SK-N-SH (cell line): ENCODE measurements at regions not wholly inside any gene's neighbourhood (a gene's known extent, or its start where the extent isn't known, plus 50 kb on each side); places are given as distances from the start of the nearest gene placed in this dataset.

Experiments
- CTCF ChIA-PET: fragments of 300-600, 350-600 bp; formaldehyde crosslinking; extraction: SDS; loops from one replicate; lab custom pipeline; 2021; lab: Yijun Ruan, JAX
- POLR2A ChIA-PET: fragments of 350-600 bp; sonication (Branson Sonifier 250); formaldehyde crosslinking; extraction: SDS; loops from one replicate; lab custom pipeline; 2020; ENCODE audit warnings: antibody characterized with exemption, inconsistent platforms; lab: Yijun Ruan, JAX
- DNase-seq: peaks from one replicate; pipeline ENCODE4 v3.0.0; 2012
- H2AFZ ChIP-seq: fragments of 200-600 bp; sonication (generic); 2 replicates; pipeline ENCODE4 v1.8.1; 2016; ENCODE audit warnings: antibody characterized with exemption, mild to moderate bottlenecking, low read depth
- H3F3A ChIP-seq: fragments of 200-600 bp; sonication (generic); replicated peaks from 2 replicates; pipeline ENCODE3; 2016; ENCODE audit warnings: antibody characterized with exemption, mild to moderate bottlenecking; ENCODE audit not compliant: insufficient read depth
- H3K27ac ChIP-seq, 2 experiments: fragments of 200-500 bp in 1 of 2; fragments of 200-600 bp in 1 of 2; sonication (Bioruptor generic) in 1 of 2; sonication (generic), shearing (Covaris generic) in 1 of 2; 2 replicates each; pipeline versions ENCODE4 v1.5.1 to v1.6.1; 2014 to 2016; ENCODE audit warnings: low read depth in 2 of 2, inconsistent platforms in 1 of 2, low read length in 1 of 2, mild to moderate bottlenecking in 1 of 2, mixed read lengths in 1 of 2
- H3K27me3 ChIP-seq: fragments of 200-600 bp; sonication (generic), shearing (Covaris generic); 2 replicates; pipeline ENCODE4 v1.6.1; 2016; ENCODE audit warnings: mixed run types; ENCODE audit not compliant: insufficient read depth
- H3K36me3 ChIP-seq, 2 experiments: fragments of 200-500 bp in 1 of 2; fragments of 200-600 bp in 1 of 2; sonication (Bioruptor generic) in 1 of 2; sonication (generic) in 1 of 2; replicated peaks in 1 of 2; 2 replicates each; pipeline versions ENCODE3 to v1.5.1; 2014 to 2016; ENCODE audit warnings: low read length in 1 of 2, mild to moderate bottlenecking in 1 of 2; ENCODE audit not compliant: insufficient read depth in 2 of 2, control insufficient read depth in 1 of 2
- H3K4me1 ChIP-seq, 2 experiments: fragments of 200-500 bp in 1 of 2; fragments of 200-600 bp in 1 of 2; sonication (Bioruptor generic) in 1 of 2; sonication (generic), shearing (Covaris generic) in 1 of 2; 2 replicates each; pipeline versions ENCODE4 v1.5.1 to v1.6.1; 2014 to 2016; ENCODE audit warnings: low read depth in 1 of 2, low read length in 1 of 2, mixed run types in 1 of 2; ENCODE audit not compliant: insufficient read depth in 2 of 2, control insufficient read depth in 1 of 2
- H3K4me2 ChIP-seq: fragments of 200-600 bp; sonication (generic), shearing (Covaris generic); 2 replicates; pipeline ENCODE4 v1.6.1; 2017; ENCODE audit warnings: mixed run types
- H3K4me3 ChIP-seq, 2 experiments: fragments of 200-500 bp in 1 of 2; fragments of 200-600 bp in 1 of 2; sonication (Bioruptor generic) in 1 of 2; sonication (generic), shearing (Covaris generic) in 1 of 2; 2 replicates each; pipeline versions ENCODE4 v1.5.1 to v1.8.1; 2014 to 2016; ENCODE audit warnings: low read depth in 2 of 2, inconsistent platforms in 1 of 2, low read length in 1 of 2, mild to moderate bottlenecking in 1 of 2, mixed read lengths in 1 of 2, moderate library complexity in 1 of 2
- H3K79me2 ChIP-seq: fragments of 200-600 bp; sonication (generic); 2 replicates; pipeline ENCODE4 v1.8.1; 2017; ENCODE audit warnings: mild to moderate bottlenecking; ENCODE audit not compliant: insufficient read depth
- H3K9ac ChIP-seq: fragments of 200-600 bp; sonication (generic); 2 replicates; pipeline ENCODE4 v1.6.1; 2017; ENCODE audit warnings: mixed run types
- H3K9me2 ChIP-seq: fragments of 200-600 bp; sonication (generic); 2 replicates; pipeline ENCODE4 v1.6.1; 2017; ENCODE audit warnings: mixed run types
- H3K9me3 ChIP-seq: fragments of 200-600 bp; sonication (generic); 2 replicates; pipeline ENCODE4 v1.6.1; 2017; ENCODE audit warnings: mixed run types, mild to moderate bottlenecking, moderate library complexity
- H4K20me1 ChIP-seq: fragments of 200-600 bp; sonication (generic); 2 replicates; pipeline ENCODE4 v1.6.1; 2017; ENCODE audit warnings: mild to moderate bottlenecking, mixed run types; ENCODE audit not compliant: insufficient read depth
- CHD2 ChIP-seq: fragments of 150-350 bp; IDR thresholded peaks from 2 replicates; pipeline ENCODE4 v1.6.1; 2018; ENCODE audit warnings: low read length; ENCODE audit not compliant: partially characterized antibody
- ELF1 ChIP-seq: IDR thresholded peaks from 2 replicates; pipeline ENCODE4 v1.4.0; 2012
- EP300 ChIP-seq, 2 experiments: IDR thresholded peaks; 2 replicates each; pipeline versions ENCODE4 v1.4.0 to v1.6.1; 2012; ENCODE audit warnings: borderline replicate concordance in 1 of 2, low read depth in 1 of 2, low read length in 1 of 2
- EZH2phosphoT487 ChIP-seq: fragments of 200-600 bp; sonication (generic); IDR thresholded peaks from 2 replicates; pipeline ENCODE4 v1.6.1; 2017; ENCODE audit warnings: low read depth, mixed run types, mild to moderate bottlenecking, antibody characterized with exemption, moderate library complexity, borderline replicate concordance
- FOSL2 ChIP-seq: IDR thresholded peaks from 2 replicates; pipeline ENCODE4 v1.4.0; 2012; ENCODE audit warnings: low read depth, mild to moderate bottlenecking, moderate library complexity, borderline replicate concordance
- FOXM1 ChIP-seq: IDR thresholded peaks from 2 replicates; pipeline ENCODE4 v1.4.0; 2012; ENCODE audit warnings: low read depth, mild to moderate bottlenecking
- GABPA ChIP-seq: IDR thresholded peaks from 2 replicates; pipeline ENCODE4 v1.4.0; 2012; ENCODE audit warnings: low read depth, mild to moderate bottlenecking
- IRF3 ChIP-seq: fragments of 150-350 bp; IDR thresholded peaks from 2 replicates; pipeline ENCODE4 v1.6.1; 2016; ENCODE audit warnings: mild to moderate bottlenecking, low read depth, low read length
- MEF2A ChIP-seq: IDR thresholded peaks from 2 replicates; pipeline ENCODE4 v1.4.0; 2012; ENCODE audit warnings: low read depth, borderline replicate concordance
- NFIC ChIP-seq: IDR thresholded peaks from 2 replicates; pipeline ENCODE4 v1.4.0; 2012; ENCODE audit warnings: borderline replicate concordance
- NRF1 ChIP-seq: IDR thresholded peaks from 2 replicates; pipeline ENCODE4 v1.6.1; 2012; ENCODE audit warnings: low read depth, mild to moderate bottlenecking, low read length
- RAD21 ChIP-seq: IDR thresholded peaks from 2 replicates; pipeline ENCODE4 v1.6.1; 2012; ENCODE audit warnings: mild to moderate bottlenecking, low read length
- REST ChIP-seq: IDR thresholded peaks from 2 replicates; pipeline ENCODE4 v1.6.1; 2012; ENCODE audit warnings: mild to moderate bottlenecking, low read depth, low read length, moderate library complexity
- SIN3A ChIP-seq: IDR thresholded peaks from 2 replicates; pipeline ENCODE4 v1.6.1; 2012; ENCODE audit warnings: low read depth, mild to moderate bottlenecking, low read length, moderate library complexity, borderline replicate concordance
- SMC3 ChIP-seq: IDR thresholded peaks from 2 replicates; pipeline ENCODE4 v1.6.1; 2012; ENCODE audit warnings: low read depth, low read length, improper control_type of control experiment
- TAF1 ChIP-seq: IDR thresholded peaks from 2 replicates; pipeline ENCODE4 v1.6.1; 2012; ENCODE audit warnings: low read depth, mild to moderate bottlenecking, low read length, moderate library complexity, borderline replicate concordance
- TEAD4 ChIP-seq: IDR thresholded peaks from 2 replicates; pipeline ENCODE4 v1.4.0; 2012; ENCODE audit warnings: mild to moderate bottlenecking, borderline replicate concordance; ENCODE audit not compliant: insufficient read depth
- ZBTB33 ChIP-seq: IDR thresholded peaks from 2 replicates; pipeline ENCODE4 v1.4.0; 2012; ENCODE audit warnings: low read depth, borderline replicate concordance
- WGBS: methylation state at CpG from one replicate; pipeline ENCODE4 v1.1.6; 2017; ENCODE audit warnings: low lambda C conversion rate; 5-methylcytosine and 5-hydroxymethylcytosine counted together
- TF ChIP-seq, protein P1 (sequence below): IDR thresholded peaks from 2 replicates; pipeline ENCODE4 v1.4.0; 2012; ENCODE audit warnings: low read depth
- TF ChIP-seq, protein P2 (sequence below): IDR thresholded peaks from 2 replicates; pipeline ENCODE4; 2012

DNA sequence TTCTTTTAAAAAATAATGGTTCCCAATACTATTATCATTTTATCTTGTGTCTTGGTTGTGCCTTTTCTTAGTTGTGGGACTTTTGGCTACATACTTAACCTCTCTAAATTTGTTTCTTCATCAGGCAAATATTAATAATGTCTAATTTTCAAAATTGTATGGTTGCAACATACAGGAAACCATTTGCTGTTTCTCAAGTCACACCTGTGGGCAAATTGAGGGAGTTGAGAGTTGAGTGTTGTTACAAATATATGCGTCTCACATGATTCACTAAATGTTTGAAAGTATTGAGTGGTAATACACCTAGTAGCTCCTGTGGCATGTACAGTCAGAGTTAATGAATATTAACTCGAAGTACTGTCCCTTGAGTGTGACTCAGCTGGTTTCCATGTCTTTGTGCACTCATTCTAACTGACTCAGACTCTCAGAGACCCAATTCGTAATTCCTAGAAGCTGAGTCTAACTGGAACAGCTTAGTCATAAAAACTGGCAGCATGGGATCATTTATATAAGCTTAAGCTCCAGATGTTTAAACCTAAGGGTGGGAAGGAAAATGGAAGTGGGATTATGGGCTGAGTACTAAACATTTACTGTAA lies 802.4 kb downstream of the TRIML1 start (continued):
- TF ChIP-seq IRF3, result no peak
- TF ChIP-seq RAD21, result no peak
- no peak for TF ChIP-seq ELF1
- peak; percentile 96 for TF ChIP-seq FOSL2
- no peak for TF ChIP-seq REST

- Histone ChIP-seq H4K20me1 (no peaks in the 10 kb centered on the region), H3K27ac (peak overlapping the region in 1 of 2 experiments; percentile 75; a peak in 2 of 4 replicates), H3K9me3 (no peaks in the 10 kb centered on the region), H3K4me2 (no peak overlapping the region), H3K36me3 (no peaks in the 10 kb centered on the region), H3K79me2 (no peaks in the 10 kb centered on the region), H3K4me1 (no peaks in the 10 kb centered on the region), H3K27me3 (no peaks in the 10 kb centered on the region), H2AFZ (no peak overlapping the region), H3K9me2 (no peaks in the 10 kb centered on the region), H3K9ac (no peak overlapping the region), H3K4me3 (no peak overlapping the region), H3F3A (peaks cover 13% of the 10 kb centered on the region)
- whole genome bisulfite sequencing, result 59% methylated on average over 3 of the region's 3 CpGs
- DNase-seq, result no peak
- ChIA-PET POLR2A (no interaction called here), CTCF (no interaction called here)
- TF ChIP-seq EZH2phosphoT487 (no peak), ELF1 (no peak), CHD2 (no peak), TAF1 (no peak), NFIC (no peak), SMC3 (no peak), SIN3A (no peak), NRF1 (no peak), ZBTB33 (no peak), TEAD4 (no peak), EP300 (IDR thresholded peaks at IDR 0.05; ENCODE audit: borderline replicate concordance in 1 of 2, low read depth in 1 of 2, low read length in 1 of 2) (no peak), FOXM1 (no peak), MEF2A (no peak), GABPA (no peak)
- TF ChIP-seq, protein P1, sequence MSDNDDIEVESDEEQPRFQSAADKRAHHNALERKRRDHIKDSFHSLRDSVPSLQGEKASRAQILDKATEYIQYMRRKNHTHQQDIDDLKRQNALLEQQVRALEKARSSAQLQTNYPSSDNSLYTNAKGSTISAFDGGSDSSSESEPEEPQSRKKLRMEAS, result no peak
- TF ChIP-seq, protein P2, sequence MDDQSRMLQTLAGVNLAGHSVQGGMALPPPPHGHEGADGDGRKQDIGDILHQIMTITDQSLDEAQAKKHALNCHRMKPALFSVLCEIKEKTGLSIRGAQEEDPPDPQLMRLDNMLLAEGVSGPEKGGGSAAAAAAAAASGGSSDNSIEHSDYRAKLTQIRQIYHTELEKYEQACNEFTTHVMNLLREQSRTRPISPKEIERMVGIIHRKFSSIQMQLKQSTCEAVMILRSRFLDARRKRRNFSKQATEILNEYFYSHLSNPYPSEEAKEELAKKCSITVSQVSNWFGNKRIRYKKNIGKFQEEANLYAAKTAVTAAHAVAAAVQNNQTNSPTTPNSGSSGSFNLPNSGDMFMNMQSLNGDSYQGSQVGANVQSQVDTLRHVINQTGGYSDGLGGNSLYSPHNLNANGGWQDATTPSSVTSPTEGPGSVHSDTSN, result no peak
Measured at GRCh38 chr4:188942606-188943005, 803.4 kb downstream of the TRIML1 start.
